HL-60 (cell line): ENCODE measurements at regions not wholly inside any gene's neighbourhood (a gene's known extent, or its start where the extent isn't known, plus 50 kb on each side); places are given as distances from the start of the nearest gene placed in this dataset.

Source experiments
- DNase-seq, 2 experiments: peaks; one replicate each; pipeline ENCODE4 v3.0.0-alpha.2; 2010 to 2020; ENCODE audit warnings: low read depth in 1 of 2, low spot score in 1 of 2
- H3K27ac ChIP-seq: fragments of 250-450 bp; sonication (Bioruptor Pico); replicated peaks from 2 replicates; pipeline ENCODE4 v1.5.1; 2020; ENCODE audit warnings: mild to moderate bottlenecking, moderate library complexity
- H3K27me3 ChIP-seq: fragments of 250-450 bp; sonication (Bioruptor Pico); 2 replicates; pipeline ENCODE4 v1.5.1; 2021; ENCODE audit warnings: mild to moderate bottlenecking, moderate library complexity; ENCODE audit not compliant: insufficient read depth, poor library complexity, severe bottlenecking
- H3K4me3 ChIP-seq: replicated peaks from 2 replicates; pipeline ENCODE4 v1.5.1; 2011; ENCODE audit warnings: mild to moderate bottlenecking, control low read depth, low read length; ENCODE audit not compliant: insufficient read depth
- GABPA ChIP-seq: IDR thresholded peaks from 2 replicates; pipeline ENCODE4 v1.6.1; 2012; ENCODE audit warnings: low read depth
- POLR2AphosphoS5 ChIP-seq: IDR thresholded peaks from 2 replicates; pipeline ENCODE4 v1.6.1; 2012; ENCODE audit warnings: low read depth
- SPI1 ChIP-seq: IDR thresholded peaks from 2 replicates; pipeline ENCODE4 v1.6.1; 2012; ENCODE audit warnings: low read depth, mild to moderate bottlenecking, borderline replicate concordance
- TF ChIP-seq, protein P1 (sequence below): IDR thresholded peaks from 2 replicates; pipeline ENCODE4 v1.6.1; 2012; ENCODE audit warnings: low read depth; ENCODE audit not compliant: insufficient replicate concordance
- TF ChIP-seq, protein P2 (sequence below): IDR thresholded peaks from one replicate; pipeline ENCODE4 v1.5.1; 2011; ENCODE audit warnings: low read length, control low read depth, inconsistent platforms; ENCODE audit not compliant: insufficient read depth

DNA sequence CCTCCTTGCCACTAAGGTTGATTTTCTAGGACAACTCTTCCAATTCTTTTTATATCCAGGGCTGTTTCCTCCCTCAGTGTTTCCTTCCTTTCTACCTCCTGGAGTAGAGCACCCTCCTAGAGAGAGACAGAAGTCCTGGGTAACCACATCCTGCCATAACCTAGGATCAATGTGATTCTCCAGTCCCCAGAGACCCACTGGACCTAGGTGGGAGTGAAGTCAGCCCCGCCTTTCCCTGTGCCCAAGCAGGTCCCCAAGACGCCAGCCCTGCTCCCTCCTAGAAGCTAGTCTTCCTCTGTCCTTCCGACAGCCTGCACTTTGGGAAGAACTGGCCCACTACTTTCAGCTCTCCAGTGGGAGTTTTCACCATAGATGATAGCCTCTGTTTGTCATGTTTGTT is 166.8 kb upstream of the PLEKHG7 start:
- no peak overlapping the region for H3K4me3 ChIP-seq
- TF ChIP-seq, protein P1, sequence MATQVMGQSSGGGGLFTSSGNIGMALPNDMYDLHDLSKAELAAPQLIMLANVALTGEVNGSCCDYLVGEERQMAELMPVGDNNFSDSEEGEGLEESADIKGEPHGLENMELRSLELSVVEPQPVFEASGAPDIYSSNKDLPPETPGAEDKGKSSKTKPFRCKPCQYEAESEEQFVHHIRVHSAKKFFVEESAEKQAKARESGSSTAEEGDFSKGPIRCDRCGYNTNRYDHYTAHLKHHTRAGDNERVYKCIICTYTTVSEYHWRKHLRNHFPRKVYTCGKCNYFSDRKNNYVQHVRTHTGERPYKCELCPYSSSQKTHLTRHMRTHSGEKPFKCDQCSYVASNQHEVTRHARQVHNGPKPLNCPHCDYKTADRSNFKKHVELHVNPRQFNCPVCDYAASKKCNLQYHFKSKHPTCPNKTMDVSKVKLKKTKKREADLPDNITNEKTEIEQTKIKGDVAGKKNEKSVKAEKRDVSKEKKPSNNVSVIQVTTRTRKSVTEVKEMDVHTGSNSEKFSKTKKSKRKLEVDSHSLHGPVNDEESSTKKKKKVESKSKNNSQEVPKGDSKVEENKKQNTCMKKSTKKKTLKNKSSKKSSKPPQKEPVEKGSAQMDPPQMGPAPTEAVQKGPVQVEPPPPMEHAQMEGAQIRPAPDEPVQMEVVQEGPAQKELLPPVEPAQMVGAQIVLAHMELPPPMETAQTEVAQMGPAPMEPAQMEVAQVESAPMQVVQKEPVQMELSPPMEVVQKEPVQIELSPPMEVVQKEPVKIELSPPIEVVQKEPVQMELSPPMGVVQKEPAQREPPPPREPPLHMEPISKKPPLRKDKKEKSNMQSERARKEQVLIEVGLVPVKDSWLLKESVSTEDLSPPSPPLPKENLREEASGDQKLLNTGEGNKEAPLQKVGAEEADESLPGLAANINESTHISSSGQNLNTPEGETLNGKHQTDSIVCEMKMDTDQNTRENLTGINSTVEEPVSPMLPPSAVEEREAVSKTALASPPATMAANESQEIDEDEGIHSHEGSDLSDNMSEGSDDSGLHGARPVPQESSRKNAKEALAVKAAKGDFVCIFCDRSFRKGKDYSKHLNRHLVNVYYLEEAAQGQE = no peak
- no peak for TF ChIP-seq POLR2AphosphoS5
- TF ChIP-seq SPI1 = no peak
- no peak for TF ChIP-seq GABPA
- TF ChIP-seq, protein P2, sequence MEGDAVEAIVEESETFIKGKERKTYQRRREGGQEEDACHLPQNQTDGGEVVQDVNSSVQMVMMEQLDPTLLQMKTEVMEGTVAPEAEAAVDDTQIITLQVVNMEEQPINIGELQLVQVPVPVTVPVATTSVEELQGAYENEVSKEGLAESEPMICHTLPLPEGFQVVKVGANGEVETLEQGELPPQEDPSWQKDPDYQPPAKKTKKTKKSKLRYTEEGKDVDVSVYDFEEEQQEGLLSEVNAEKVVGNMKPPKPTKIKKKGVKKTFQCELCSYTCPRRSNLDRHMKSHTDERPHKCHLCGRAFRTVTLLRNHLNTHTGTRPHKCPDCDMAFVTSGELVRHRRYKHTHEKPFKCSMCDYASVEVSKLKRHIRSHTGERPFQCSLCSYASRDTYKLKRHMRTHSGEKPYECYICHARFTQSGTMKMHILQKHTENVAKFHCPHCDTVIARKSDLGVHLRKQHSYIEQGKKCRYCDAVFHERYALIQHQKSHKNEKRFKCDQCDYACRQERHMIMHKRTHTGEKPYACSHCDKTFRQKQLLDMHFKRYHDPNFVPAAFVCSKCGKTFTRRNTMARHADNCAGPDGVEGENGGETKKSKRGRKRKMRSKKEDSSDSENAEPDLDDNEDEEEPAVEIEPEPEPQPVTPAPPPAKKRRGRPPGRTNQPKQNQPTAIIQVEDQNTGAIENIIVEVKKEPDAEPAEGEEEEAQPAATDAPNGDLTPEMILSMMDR = no peak
- no peak overlapping the region for H3K27ac ChIP-seq
- no peaks in the 10 kb centered on the region for H3K27me3 ChIP-seq
- DNase-seq = no peak

DNA sequence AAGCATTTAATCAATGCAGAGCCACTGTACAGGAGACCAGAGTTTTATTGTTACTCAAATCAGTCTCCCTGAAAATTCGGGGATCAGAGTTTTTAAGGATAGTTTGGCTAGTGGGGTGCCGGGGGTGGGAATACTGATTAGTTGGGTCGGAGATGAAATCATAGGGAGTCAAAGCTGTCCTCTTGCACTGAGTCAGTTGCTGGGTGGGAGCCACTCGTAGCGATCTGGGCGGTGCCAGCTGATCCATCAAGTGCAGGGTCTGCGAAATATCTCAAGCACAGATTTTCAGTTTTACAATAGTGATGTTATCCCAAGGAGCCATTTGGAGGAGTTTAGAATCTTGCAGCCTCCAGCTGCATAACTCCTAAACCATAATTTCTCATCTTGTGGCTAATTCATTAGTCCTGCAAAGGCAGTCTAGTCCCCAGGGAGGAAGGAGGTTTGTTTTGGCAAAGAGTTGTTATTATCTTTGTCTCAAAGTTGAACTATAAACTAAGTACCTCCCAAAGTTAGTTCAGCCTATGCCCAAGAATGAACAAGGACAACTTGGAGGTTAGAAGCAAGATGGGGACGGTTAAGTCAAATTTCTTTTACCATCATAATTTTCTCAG is 169.4 kb upstream of the PLEKHG7 start:
- no peak overlapping the region for H3K27ac ChIP-seq
- no peak overlapping the region for H3K4me3 ChIP-seq
- H3K27me3 ChIP-seq = no peaks in the 10 kb centered on the region
- DNase-seq = no peak
- TF ChIP-seq, protein P1 = no peak
- TF ChIP-seq POLR2AphosphoS5 (no peak), GABPA (no peak), SPI1 (no peak)
- TF ChIP-seq, protein P2 = no peak

DNA sequence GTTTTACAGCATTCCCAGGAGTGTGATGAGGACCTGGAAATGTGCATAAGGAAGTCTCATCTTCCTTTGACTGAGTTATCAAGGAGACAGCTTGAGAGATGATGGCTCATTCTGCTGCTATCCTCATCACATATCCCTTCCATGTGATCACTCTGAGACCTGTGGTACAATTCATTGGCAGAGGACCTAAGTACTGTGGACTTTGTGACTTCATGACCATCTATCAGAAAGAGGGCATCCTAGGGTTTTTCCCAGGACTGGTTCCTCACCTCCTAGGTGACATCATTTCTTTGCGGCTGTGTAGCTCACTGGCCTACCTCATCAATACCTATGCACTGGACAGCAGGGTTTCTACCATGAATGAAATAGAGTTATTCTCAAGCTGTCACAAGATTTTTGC is 172.1 kb upstream of the PLEKHG7 start:
- TF ChIP-seq, protein P1 = no peak
- TF ChIP-seq SPI1 (no peak), POLR2AphosphoS5 (no peak), GABPA (no peak)
- TF ChIP-seq, protein P2 = no peak
- no peaks in the 10 kb centered on the region for H3K27me3 ChIP-seq
- no peak overlapping the region for H3K27ac ChIP-seq
- DNase-seq = no peak
- no peak overlapping the region for H3K4me3 ChIP-seq
